Astrocyte (in vitro differentiated cells and primary cell): ENCODE measurements at regions not wholly inside any gene's neighbourhood (a gene's known extent, or its start where the extent isn't known, plus 50 kb on each side); places are given as distances from the start of the nearest gene placed in this dataset.

Source experiments
- DNase-seq: peaks from one replicate; pipeline ENCODE4 v3.0.0-alpha.2; 2010; ENCODE audit warnings: low read depth
- FAIRE-seq: peaks from 2 replicates; lab custom pipeline; 2011; peaks lifted over from hg19 to GRCh38; lab: Jason Lieb, UNC
- H2AFZ ChIP-seq: 2 replicates; pipeline ENCODE4 v1.6.0; 2012; ENCODE audit warnings: low read depth, low read length, inconsistent platforms
- H3K27ac ChIP-seq: 2 replicates; pipeline ENCODE4 v1.5.1; 2011; ENCODE audit warnings: low read depth, low read length, inconsistent platforms
- H3K27me3 ChIP-seq: 2 replicates; pipeline ENCODE4 v1.6.0; 2011; ENCODE audit warnings: low read length, inconsistent platforms; ENCODE audit not compliant: insufficient read depth
- H3K36me3 ChIP-seq: 2 replicates; pipeline ENCODE4 v1.5.1; 2011; ENCODE audit warnings: low read length, inconsistent platforms; ENCODE audit not compliant: insufficient read depth
- H3K4me1 ChIP-seq: 2 replicates; pipeline ENCODE4 v1.5.1; 2011; ENCODE audit warnings: low read length, inconsistent platforms; ENCODE audit not compliant: insufficient read depth
- H3K4me2 ChIP-seq: 2 replicates; pipeline ENCODE4 v1.6.0; 2012; ENCODE audit warnings: low read length, inconsistent platforms
- H3K4me3 ChIP-seq: 2 replicates; pipeline ENCODE4 v1.5.1; 2011; ENCODE audit warnings: low read depth, mild to moderate bottlenecking, low read length, inconsistent platforms; ENCODE audit not compliant: insufficient read depth
- H3K79me2 ChIP-seq: 2 replicates; pipeline ENCODE4 v1.6.0; 2012; ENCODE audit warnings: mild to moderate bottlenecking, low read length, inconsistent platforms; ENCODE audit not compliant: insufficient read depth
- H3K9ac ChIP-seq: 2 replicates; pipeline ENCODE4 v1.6.0; 2012; ENCODE audit warnings: mild to moderate bottlenecking, low read length, inconsistent platforms
- H3K9me3 ChIP-seq: 2 replicates; pipeline ENCODE4 v1.5.1; 2012; ENCODE audit warnings: low read depth, mild to moderate bottlenecking, low read length, inconsistent platforms; ENCODE audit not compliant: insufficient read depth
- H4K20me1 ChIP-seq: 2 replicates; pipeline ENCODE4 v1.6.0; 2012; ENCODE audit warnings: low read length, inconsistent platforms; ENCODE audit not compliant: insufficient read depth
- H3K27ac Mint-ChIP-seq: one replicate; pipeline ENCODE4 v1.8.0; 2021; ENCODE audit warnings: mild to moderate bottlenecking, mixed read lengths; ENCODE audit not compliant: unreplicated experiment
- H3K27me3 Mint-ChIP-seq: one replicate; pipeline ENCODE4 v1.8.0; 2021; ENCODE audit warnings: low read depth, mixed read lengths; ENCODE audit not compliant: unreplicated experiment
- H3K36me3 Mint-ChIP-seq: one replicate; pipeline ENCODE4 v1.8.0; 2021; ENCODE audit warnings: low read depth, mixed read lengths; ENCODE audit not compliant: unreplicated experiment
- H3K4me1 Mint-ChIP-seq: one replicate; pipeline ENCODE4 v1.8.0; 2021; ENCODE audit warnings: low read depth, mixed read lengths; ENCODE audit not compliant: unreplicated experiment
- H3K4me3 Mint-ChIP-seq: one replicate; pipeline ENCODE4 v1.8.0; 2021; ENCODE audit warnings: mild to moderate bottlenecking, moderate library complexity, mixed read lengths; ENCODE audit not compliant: unreplicated experiment
- H3K9me3 Mint-ChIP-seq: one replicate; pipeline ENCODE4 v1.8.0; 2021; ENCODE audit warnings: mild to moderate bottlenecking, mixed read lengths; ENCODE audit not compliant: unreplicated experiment
- CTCF ChIP-seq: IDR thresholded peaks from 2 replicates; pipeline ENCODE4 v1.5.1; 2011; ENCODE audit warnings: low read depth, mild to moderate bottlenecking, inconsistent platforms, low read length, moderate library complexity; ENCODE audit not compliant: insufficient read depth
- EZH2 ChIP-seq: IDR thresholded peaks from 2 replicates; pipeline ENCODE4 v1.6.1; 2012; ENCODE audit warnings: mild to moderate bottlenecking, low read length, inconsistent platforms; ENCODE audit not compliant: insufficient read depth

GRCh38 chr4:19256823-19257222 is 994.9 kb upstream of the SLIT2 start:
- Histone ChIP-seq H3K9ac (no peak overlapping the region), H2AFZ (no peak overlapping the region), H3K4me1 (no peaks in the 10 kb centered on the region), H3K79me2 (no peaks in the 10 kb centered on the region), H3K36me3 (no peaks in the 10 kb centered on the region), H3K9me3 (no peaks in the 10 kb centered on the region), H3K4me2 (no peak overlapping the region), H3K27me3 (no peaks in the 10 kb centered on the region), H3K4me3 (no peak overlapping the region), H3K27ac (no peak overlapping the region), H4K20me1 (no peaks in the 10 kb centered on the region)
- DNase-seq (no peak), FAIRE-seq (no peak)
- peaks cover 8% of the 10 kb centered on the region for H3K9me3 Mint-ChIP-seq
- no peaks in the 10 kb centered on the region for H3K27me3 Mint-ChIP-seq
- no peaks in the 10 kb centered on the region for H3K36me3 Mint-ChIP-seq
- no peaks in the 10 kb centered on the region for H3K4me1 Mint-ChIP-seq
- no peak for TF ChIP-seq EZH2
- no peak for TF ChIP-seq CTCF
- H3K27ac Mint-ChIP-seq, result no peak overlapping the region
- H3K4me3 Mint-ChIP-seq, result no peak overlapping the region

- Histone ChIP-seq H3K9ac (no peak overlapping the region), H3K36me3 (no peaks in the 10 kb centered on the region), H3K27ac (no peak overlapping the region), H3K4me1 (no peaks in the 10 kb centered on the region), H3K4me3 (no peak overlapping the region), H4K20me1 (no peaks in the 10 kb centered on the region), H3K79me2 (no peaks in the 10 kb centered on the region), H2AFZ (no peak overlapping the region), H3K27me3 (no peaks in the 10 kb centered on the region), H3K9me3 (no peaks in the 10 kb centered on the region), H3K4me2 (no peak overlapping the region)
- Mint-ChIP-seq H3K36me3 (no peaks in the 10 kb centered on the region), H3K27me3 (no peaks in the 10 kb centered on the region), H3K4me1 (no peaks in the 10 kb centered on the region), H3K4me3 (no peak overlapping the region), H3K27ac (no peak overlapping the region), H3K9me3 (peaks cover 10% of the 10 kb centered on the region)
- FAIRE-seq, result no peak
- peak; percentile 60 for DNase-seq
- TF ChIP-seq EZH2, result no peak
- no peak for TF ChIP-seq CTCF
These were observed 997.2 kb upstream of the SLIT2 start for GRCh38 chr4:19254486-19254885.

- FAIRE-seq (no peak), DNase-seq (no peak)
- H3K9me3 Mint-ChIP-seq, result peaks cover 2% of the 10 kb centered on the region
- Histone ChIP-seq H3K36me3 (no peaks in the 10 kb centered on the region), H3K27ac (no peak overlapping the region), H3K9me3 (no peaks in the 10 kb centered on the region), H4K20me1 (no peaks in the 10 kb centered on the region), H3K4me2 (no peak overlapping the region), H3K27me3 (no peaks in the 10 kb centered on the region), H3K9ac (no peak overlapping the region), H3K4me3 (no peak overlapping the region), H2AFZ (no peak overlapping the region), H3K4me1 (no peaks in the 10 kb centered on the region), H3K79me2 (no peaks in the 10 kb centered on the region)
- H3K4me3 Mint-ChIP-seq, result no peak overlapping the region
- H3K27ac Mint-ChIP-seq, result no peak overlapping the region
- no peaks in the 10 kb centered on the region for H3K27me3 Mint-ChIP-seq
- no peaks in the 10 kb centered on the region for H3K4me1 Mint-ChIP-seq
- TF ChIP-seq EZH2 (no peak), CTCF (no peak)
- no peaks in the 10 kb centered on the region for H3K36me3 Mint-ChIP-seq
These were observed 1003.7 kb upstream of the SLIT2 start for GRCh38 chr4:19248023-19248422.
